ENCODE measurements at regions not wholly inside any gene's neighbourhood (a gene's known extent, or its start where the extent isn't known, plus 50 kb on each side); places are given as distances from the start of the nearest gene placed in this dataset.
A peak's percentile ranks its signal among the peaks of the same experiment; 100 is the strongest.
"Not testable (repeated sequence)": the region's sequence is repeated elsewhere in the genome, so short reads cannot be mapped to it uniquely, and the experiment has no call there.

DNA sequence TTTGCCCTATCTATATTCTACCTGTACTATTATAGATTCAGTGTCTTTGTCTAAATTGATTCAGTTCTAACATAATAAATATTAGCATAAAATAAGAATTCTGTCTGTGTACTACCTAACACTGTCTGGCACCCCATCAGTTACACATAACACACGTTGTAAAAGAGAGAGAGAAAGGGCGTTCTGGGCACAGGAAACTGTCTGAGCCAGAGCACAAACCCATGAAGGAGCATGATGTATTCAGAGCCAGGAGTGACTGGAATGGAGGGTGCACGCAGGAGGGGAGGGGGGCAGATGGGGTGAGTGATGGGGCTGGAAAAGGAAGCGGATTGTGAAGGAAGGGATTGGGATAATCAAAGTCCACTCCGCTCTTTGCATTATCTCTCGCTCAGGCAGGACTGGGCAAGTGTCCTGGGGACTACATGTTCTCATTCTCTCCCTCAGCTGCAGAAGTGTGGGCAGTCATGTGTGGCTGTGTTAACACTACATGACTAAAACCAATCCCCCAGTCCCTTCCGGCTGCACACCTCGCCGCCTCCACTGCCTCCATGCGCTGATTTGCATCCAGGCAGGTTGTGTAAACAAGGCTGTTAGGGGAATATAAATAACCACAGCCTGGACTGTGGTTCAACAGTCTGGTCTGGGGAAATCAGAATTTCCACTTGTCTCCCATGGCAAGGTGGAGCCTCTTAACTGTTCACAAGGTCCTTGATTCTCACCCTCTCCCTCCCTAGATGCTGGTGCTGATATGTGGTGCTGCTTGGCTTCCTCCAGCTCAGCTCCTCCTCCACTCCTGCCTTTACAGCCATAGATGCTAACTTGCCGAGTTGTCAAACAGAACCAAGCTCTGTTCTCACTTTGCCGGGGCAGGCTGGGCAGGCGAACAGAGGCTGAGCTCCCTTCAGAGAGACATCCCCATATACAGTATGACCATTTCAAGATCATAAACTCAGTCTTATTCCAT lies 367.5 kb upstream of the BRINP1 start:
- peak; percentile 62 for DNase-seq

DNA sequence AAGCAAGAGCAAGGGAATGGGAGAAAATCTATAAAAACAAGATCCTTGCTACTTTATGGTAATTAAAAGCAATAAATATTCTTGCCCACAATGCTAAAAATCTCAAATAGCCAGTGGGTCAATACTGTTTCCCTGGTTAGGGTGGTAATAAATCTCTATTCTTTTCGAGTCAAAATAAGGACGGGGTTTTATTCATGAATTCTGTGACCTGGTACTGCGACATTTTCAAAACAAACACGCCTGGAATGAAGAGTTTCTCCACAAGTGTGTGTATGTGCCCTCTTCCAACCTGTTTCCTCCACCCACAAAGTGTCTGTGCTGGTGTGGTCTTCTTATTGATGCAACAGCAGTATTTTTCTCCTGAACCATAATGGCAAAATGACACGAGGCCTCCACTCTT lies 358.8 kb upstream of the BRINP1 start:
- DNase-seq = no peak

DNA sequence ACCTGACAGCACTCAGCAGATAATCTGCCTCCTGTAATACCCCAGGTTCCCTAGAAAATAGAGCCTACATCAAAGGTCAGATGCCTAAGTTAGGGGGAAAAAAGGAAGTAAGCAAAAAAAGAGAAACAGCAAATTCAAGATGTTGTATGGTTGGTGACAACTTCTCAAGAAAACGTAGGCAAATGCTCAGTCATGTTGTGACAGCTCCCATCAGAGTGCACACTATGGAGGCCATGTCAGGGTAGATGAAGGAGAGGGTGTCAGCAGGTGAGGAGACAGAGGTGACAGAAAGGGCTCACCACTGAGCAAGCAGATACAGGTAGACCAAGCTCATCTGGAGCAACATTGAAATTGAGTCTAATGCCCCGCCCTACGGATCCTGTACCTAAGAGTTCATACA lies 356.8 kb upstream of the BRINP1 start:
- no peak for DNase-seq

DNA sequence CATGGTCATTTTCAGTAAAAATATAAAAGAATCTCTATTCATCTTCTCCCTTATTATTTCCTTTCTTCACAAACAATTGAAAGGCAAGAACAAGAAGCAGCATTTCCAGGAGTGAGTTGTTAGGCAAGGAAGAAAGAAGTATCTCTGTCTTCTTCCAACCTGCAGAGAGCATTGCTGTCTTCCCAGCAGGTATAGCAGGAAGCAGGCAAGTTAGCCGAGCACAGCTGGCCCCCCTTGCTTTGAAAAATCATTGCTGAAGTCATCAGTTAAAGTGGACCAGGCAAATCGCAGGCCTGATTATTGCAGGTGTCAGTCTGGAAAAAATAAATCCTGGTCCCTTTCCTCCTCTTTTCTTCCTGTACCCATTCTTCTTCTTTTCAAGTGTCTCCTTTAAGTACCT lies 353.1 kb upstream of the BRINP1 start:
- no peak for DNase-seq

DNA sequence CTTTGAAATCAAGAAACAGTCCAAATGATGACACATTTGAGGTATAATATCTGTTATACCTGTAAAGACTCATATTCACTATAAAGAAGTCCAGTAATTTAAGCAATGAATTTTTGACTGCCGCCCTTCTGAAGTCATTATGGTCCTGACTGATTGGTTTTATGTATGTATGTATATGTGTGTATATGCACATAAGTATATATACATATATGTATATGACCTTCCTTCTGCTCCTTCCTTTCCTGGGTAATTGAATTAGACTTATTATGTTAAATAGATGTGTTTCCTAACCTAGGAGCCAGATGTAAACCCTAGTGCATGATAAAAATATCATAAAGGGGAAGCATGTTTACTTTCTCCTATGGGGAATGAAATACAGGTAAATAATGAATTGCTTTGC lies 343.1 kb upstream of the BRINP1 start:
- DNase-seq = no peak

DNA sequence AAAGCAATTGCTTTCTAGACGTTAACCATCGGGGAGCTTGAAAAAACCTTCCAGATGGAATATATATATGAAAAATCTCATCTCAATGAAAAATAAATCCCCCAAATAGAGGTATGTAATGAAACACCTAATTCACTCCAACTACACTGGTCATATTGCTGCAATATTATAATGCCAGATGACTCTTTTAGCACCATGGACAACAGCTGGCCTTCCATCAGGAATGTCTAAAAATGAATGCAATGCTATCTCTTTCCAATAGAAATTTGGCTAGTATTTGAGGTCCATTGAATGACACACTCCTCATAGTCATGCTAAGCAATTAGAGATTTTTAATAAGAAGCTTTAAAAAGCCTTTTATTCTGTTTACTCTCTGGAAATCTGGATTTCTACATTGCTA lies 340.2 kb upstream of the BRINP1 start:
- no peak for DNase-seq

DNA sequence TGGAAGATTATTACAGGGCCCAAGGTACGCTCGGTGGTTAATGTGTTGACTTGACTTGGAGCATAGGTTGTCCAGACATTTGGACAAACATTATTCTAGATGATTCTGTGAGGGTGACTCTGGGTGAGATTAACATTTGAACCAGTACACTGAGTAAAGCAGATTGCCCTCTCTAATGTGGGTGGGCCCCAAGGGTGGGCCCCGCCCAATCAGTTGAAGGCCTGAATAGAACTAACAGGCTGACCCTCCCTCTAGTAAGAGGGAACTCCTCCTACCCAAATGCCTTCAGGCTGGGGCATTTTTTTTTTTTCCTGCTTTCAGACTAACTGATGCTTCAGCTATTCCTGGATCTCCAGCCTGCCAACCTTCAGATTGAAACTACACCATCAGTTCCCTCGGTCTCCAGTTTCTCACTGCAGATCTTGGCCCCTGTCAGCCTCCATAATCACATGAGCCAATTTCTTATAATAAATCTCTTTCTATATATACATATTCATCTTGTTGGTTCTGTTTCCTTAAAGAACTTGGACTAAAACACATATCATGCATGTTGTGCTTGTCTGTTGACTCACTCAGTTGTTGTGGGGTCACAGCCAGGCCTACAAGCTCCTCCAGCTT lies 338.1 kb upstream of the BRINP1 start:
- DNase-seq = no peak

DNA sequence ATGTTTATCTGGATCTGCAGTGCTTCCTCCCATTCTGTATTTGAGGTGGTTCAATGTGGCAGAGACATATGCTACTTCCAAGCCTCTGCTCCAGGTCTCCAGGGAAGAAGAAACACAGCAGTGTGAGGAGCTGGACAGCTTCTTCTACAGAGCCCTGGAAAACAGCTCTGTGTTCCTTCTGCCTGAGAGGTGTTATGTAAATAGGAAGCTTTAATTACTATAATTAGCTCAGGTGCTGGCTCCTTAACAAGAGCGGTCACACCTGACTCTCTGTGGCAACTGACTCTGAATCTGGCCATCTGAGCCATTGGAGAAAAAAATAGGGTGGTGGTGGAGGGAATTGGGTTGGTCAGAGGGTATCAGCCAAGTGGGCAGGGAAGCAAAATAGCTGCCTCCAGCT lies 332.4 kb upstream of the BRINP1 start:
- no peak for DNase-seq

DNA sequence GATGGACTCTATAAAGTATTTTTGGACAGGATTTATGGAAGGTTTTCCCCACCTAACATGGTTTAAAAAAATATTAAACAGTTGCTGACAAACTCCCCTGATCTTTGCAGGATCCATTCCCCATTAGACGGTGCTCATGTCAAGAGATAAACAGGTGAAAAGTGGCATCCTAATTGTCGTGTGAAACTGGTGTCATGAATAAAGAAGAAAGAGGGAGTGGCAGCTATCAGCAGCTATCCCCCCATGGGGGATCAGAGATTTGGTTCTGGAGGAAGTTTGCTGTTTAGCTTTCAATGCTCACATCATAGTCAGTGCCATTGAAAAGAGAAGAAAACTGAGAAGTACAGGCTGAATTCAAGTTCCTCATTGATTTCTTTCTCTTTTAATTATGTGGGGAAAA lies 329.3 kb upstream of the BRINP1 start:
- DNase-seq = no peak

DNA sequence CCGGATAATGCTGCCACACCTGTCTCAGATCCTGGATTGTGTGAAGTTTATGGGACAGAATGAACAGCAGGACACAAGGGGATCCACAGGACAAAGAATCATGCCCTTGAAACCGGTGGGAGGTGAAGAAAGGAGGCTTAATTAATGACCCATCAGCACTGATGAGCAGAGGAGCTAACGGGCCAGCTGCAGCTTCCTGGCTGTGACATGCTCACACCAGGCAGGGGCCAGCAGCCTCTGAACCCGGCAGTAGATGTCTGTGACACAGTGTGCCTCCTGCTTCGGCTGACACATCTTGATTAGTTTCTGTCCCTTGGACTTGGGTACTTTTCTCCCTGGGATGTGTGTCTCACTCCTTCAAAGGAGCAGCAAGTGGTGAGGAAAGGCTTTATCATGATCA lies 328.8 kb upstream of the BRINP1 start:
- no peak for DNase-seq

DNA sequence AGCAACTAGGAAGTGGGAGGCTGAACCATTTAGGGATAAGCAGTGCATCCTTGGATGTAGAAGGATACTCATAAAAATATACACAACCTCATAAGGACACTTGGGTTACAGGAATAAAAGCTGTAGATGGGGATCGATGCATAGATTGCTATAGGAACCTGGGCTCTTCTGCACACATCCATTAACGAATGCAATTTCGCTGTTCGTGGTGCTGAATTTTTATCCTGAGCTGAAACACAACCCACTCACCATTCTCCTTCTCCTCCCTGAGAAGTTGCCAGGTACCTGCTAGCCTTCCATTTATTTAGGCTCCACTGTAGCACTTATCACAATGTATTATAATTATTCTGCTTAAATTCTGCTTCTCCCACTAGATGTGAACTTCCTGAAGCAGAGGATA lies 320.6 kb upstream of the BRINP1 start:
- DNase-seq = no peak

DNA sequence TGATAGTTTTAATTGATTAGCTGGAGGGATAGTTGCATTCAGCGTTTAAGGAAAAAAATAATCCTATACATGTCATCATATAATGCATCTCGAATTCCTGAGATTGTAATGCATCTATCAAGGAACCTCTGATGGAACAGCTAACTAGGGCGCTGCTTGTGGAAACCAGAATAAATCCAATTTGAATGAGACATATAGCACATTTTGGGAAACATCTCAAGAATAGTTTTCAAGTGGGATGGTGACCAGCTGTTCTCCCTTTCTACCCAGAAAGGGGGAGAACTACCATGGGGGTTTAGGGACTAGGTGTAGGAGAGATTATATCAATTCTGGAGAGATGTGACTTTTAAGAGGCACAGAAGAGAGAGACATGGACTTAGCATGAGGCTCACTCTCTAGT lies 319.3 kb upstream of the BRINP1 start:
- DNase-seq = no peak

DNA sequence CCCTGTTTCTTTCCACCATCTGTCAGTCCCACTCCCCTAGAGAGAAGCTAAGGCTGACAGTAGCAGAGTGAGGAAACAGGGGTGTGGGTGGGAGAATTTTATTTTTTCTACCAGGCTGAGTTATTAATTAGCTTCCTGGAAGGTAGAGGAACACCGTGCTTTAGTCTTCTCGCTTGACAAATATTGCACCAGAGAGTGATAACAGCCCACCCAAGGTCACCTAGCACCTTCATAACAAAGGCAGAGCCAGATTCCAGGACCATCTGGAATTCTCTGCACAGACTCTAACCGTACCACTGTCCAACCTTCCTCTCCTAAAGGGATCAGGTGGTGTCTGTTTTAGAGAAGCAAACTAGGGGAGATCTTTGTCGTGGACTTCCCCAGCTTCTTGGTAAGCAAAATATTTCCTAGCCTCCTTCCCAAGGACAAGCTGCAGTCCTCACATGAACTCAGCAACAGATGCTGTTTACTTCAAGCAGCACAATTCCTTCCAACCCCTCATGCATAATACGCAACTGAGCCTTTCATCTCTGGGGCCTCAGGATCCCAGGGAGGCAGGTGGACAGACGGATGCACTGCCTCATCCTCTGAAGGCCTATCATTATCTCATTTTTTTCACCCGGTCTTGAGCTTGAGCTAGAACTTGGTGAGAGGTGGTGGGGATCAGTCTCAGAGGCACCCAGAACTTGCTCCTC lies 308.7 kb upstream of the BRINP1 start:
- no peak for DNase-seq

DNA sequence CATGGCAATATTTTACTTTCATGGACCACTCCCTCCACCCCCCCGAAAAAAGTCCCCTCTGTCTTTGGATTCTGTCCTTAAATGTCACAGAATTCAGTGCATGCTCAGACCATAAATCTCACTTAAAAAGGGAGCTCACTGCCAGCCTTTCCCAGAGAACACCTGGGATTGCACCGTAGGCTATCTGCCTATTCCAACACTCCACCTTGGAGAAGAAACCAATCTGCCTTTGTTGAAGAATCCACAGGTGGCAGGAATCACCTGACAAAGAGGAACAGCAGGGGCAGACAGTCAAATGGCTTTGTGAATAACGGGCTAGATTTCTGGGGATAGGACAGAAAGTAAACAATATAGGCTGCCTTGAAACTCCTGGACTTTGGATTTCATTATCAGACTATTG lies 306.7 kb upstream of the BRINP1 start:
- no peak for DNase-seq

DNA sequence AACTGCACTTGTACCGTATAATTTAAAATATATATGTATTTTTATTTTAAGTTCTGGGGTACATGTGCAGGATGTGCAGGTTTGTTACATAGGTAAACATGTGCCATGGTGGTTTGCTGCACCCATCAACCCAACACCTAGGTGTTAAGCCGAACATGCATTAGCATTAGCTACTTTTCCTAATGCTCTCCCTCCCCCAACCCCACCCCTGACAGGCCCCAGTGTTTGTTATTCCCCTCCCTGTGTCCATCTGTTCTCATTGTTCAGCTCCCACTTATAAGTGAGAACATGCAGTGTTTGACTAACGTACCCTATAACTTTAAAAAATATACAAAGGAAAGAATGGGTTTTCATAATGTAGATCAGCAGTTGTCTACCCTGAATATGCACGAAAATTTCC lies 303.5 kb upstream of the BRINP1 start:
- not testable (repeated sequence) for DNase-seq

DNA sequence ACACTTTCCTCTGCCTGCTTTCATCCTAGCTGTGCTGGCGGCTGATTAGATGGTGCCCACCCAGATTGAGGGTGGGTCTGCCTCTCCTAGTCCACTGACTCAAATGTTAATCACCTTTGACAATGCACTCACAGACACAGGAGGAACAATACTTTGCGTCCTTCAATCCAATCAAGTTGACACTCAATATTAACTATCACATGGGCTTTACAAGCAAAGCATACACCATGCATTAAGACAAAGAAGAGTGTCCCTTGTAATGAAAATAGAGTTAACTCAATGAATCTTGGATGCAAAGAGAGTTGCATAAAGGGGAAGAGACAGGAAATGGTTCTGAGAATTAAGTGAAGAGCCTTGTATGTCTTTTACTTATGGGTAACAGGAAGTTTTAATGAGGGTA lies 298.7 kb upstream of the BRINP1 start:
- DNase-seq = no peak

DNA sequence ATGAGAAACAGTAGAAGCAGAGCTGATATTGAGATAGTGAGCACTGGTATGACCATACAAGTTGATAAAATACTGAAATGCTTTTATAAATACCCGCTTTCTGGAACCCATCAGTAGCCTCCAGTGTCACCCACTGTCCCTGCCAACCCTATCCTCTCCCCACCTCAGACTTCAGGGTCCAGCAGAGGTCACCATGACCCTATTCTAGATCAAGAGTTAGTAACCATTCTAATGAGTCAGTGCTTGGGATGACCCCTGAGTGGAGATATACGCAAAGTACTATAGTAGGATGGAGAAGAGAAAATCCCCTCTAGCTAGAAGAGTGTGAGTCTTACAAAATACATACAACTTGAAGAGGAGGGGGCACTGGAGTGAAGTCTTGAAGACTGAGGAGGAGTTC lies 297.9 kb upstream of the BRINP1 start:
- no peak for DNase-seq

DNA sequence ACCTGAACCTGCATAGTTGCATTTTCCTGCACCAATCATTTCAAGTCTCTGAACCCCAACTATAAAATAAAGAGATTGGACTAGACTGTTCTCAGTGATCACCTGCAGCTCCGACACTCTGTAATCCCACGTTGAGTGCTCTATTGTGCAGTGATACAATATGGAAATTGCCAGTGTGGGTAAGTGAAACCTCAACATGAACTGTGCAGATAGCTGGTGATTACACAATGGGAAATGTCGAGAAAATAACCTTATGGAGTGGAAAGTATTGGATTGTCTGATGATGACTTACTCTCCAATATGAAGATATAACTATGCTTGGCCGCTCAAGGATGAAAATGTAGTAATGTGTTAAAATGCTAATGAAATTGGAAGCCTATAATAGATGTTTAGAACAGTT lies 293.1 kb upstream of the BRINP1 start:
- no peak for DNase-seq

DNA sequence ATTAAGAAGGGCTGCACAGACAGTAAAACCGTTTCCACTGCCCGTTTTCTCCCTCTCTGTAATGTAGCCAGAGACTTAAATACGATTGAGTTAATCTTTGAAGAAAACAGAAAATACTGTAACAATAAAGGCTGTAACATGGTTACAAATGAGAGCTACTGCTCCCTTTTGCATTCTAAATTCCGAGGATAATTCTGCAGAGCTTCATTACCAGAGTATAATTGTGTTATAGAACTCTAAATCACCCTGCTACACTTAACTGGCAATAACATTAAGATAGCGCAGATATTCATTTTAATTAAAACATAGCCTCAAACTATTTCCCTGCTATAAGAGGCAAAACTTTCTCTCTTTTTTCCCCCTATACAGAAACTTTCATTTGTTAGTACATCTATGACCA lies 283.7 kb upstream of the BRINP1 start:
- DNase-seq = no peak

DNA sequence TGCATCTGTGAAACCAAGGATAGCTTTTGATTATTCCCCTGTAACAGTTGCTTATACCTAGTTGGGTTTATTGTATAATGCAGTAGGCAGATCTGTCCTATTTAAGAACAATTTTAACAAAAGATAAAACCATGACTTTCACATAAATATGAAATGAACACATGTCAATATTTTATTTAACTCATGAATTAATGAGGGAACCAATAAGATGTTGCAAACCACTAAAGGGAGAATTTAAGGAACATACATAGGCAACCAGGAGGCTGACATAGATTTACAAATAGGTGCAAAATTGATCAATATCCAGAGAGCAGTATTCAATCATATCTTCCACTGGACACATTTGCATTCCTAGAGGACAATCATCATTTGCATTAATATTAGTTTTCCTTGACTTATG lies 280.0 kb upstream of the BRINP1 start:
- no peak for DNase-seq

DNA sequence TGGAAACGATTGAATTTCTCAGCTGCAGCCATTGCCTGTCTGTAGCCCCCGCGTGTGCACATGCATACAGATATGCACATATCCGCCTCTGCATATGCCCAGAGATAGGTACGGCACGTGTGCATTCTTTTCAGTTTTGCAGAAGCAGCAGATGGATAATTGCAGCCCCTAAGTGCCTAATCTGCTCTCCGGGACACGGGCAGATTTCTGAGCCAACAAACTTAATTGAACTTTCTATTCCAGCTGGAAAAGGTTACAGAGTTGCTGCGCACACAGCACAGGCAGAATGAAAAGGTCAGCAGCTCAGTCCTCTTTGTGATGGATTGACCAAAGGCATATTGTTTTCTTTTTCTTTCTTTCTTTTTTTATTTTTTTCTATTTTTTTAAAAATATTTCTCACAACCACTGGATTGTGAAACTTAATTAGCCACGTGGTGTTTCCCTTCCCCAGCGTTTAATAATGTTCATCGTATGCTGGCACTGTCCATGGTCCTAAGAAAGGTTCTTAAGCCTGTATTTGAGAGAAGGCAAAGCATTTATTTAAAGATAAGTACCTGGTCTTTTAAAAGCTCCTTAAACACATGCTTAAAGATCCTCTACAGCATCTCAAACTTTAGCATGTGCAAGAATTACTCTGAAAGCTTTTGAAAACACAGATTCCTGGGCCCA lies 270.2 kb upstream of the BRINP1 start:
- no peak for DNase-seq

DNA sequence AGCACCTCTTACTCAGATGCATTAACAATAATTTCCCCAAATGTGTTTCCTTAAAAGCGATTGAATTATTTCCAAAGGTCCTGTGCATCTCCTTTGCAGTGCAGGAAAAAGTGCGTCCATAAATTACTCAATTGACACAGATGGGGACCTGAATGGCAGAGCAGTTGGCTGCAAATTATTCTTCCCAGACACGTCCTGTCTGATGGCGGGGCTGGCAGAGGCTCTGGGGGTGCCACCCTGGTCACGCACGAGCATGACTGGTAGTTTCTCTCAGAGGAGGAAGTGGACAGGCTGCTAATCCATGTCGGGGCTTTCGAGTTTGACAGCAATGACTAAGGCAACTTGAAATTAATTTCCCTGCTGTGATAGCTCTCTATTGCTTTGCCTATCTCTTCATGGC lies 264.8 kb upstream of the BRINP1 start:
- DNase-seq = no peak

DNA sequence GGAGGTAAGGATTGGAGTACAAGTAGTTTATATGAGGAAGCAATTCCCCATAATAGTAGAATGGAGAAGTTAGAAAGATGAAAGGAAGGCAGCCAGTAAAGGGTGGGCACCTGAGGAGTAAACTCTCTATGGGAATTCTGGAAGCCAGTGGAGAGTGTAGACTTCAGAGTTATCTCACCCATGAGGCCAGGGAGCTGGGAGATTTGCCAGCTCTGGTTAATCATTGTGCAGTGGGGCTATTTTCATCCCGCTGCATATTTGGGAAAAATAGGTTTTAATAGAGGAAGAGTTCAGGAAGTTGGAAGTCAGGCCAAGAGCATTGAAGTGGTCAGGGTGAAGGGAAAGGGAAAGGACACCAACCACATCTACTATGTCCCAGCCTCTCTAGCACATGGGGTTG lies 242.3 kb upstream of the BRINP1 start:
- DNase-seq = no peak

All from occipital lobe (tissue), 1 donor.